Stomach smooth muscle (tissue), 2 donors: ENCODE measurements at regions not wholly inside any gene's neighbourhood (a gene's known extent, or its start where the extent isn't known, plus 50 kb on each side); places are given as distances from the start of the nearest gene placed in this dataset.

Experiments used
- H3K27ac ChIP-seq: one replicate; pipeline ENCODE4 v1.7.0; 2013; ENCODE audit warnings: mild to moderate bottlenecking, low read length, inconsistent platforms
- H3K27me3 ChIP-seq, 2 donors: one replicate each; pipeline ENCODE4 v1.7.0; 2013; ENCODE audit warnings: low read length in 2 of 2; ENCODE audit not compliant: insufficient read depth in 2 of 2, control insufficient read depth in 1 of 2
- H3K36me3 ChIP-seq, 2 donors: one replicate each; pipeline ENCODE4 v1.7.0; 2013; ENCODE audit warnings: low read length in 2 of 2; ENCODE audit not compliant: control insufficient read depth in 2 of 2, insufficient read depth in 2 of 2
- H3K4me1 ChIP-seq: one replicate; pipeline ENCODE4 v1.7.0; 2013; ENCODE audit warnings: low read length; ENCODE audit not compliant: control insufficient read depth, insufficient read depth
- H3K4me3 ChIP-seq, 2 donors: one replicate each; pipeline ENCODE4 v1.7.0; 2013; ENCODE audit warnings: low read length in 2 of 2
- H3K9ac ChIP-seq, 2 donors: one replicate each; pipeline ENCODE4 v1.7.0; 2013; ENCODE audit warnings: low read length in 2 of 2, mild to moderate bottlenecking in 1 of 2
- H3K9me3 ChIP-seq, 2 donors: one replicate each; pipeline ENCODE4 v1.7.0; 2013; ENCODE audit warnings: low read length in 2 of 2; ENCODE audit not compliant: control insufficient read depth in 2 of 2
- donor health status: healthy.
- donor health status: Pancreatic carcinoma.

GRCh38 chr6:155967322-155967721 lies 511.7 kb upstream of the NOX3 start:
- H3K4me1 ChIP-seq, result no peaks in the 10 kb centered on the region
- no peaks in the 10 kb centered on the region for H3K36me3 ChIP-seq
- no peaks in the 10 kb centered on the region for H3K27me3 ChIP-seq
- no peak overlapping the region for H3K9ac ChIP-seq
- H3K4me3 ChIP-seq, result no peak overlapping the region
- H3K27ac ChIP-seq, result no peak overlapping the region
- no peaks in the 10 kb centered on the region for H3K9me3 ChIP-seq

- Histone ChIP-seq H3K9me3 (no peaks in the 10 kb centered on the region), H3K4me1 (no peaks in the 10 kb centered on the region), H3K36me3 (no peaks in the 10 kb centered on the region), H3K27me3 (no peaks in the 10 kb centered on the region), H3K4me3 (no peak overlapping the region), H3K9ac (no peak overlapping the region), H3K27ac (no peak overlapping the region)
Observed at GRCh38 chr6:155964544-155964943, 508.9 kb upstream of the NOX3 start.

GRCh38 chr6:155962276-155962675 lies 506.6 kb upstream of the NOX3 start:
- Histone ChIP-seq H3K27me3 (no peaks in the 10 kb centered on the region), H3K27ac (no peak overlapping the region), H3K9ac (no peak overlapping the region), H3K4me3 (no peak overlapping the region), H3K9me3 (no peaks in the 10 kb centered on the region), H3K4me1 (no peaks in the 10 kb centered on the region), H3K36me3 (no peaks in the 10 kb centered on the region)

- no peaks in the 10 kb centered on the region for H3K4me1 ChIP-seq
- no peaks in the 10 kb centered on the region for H3K36me3 ChIP-seq
- no peak overlapping the region for H3K4me3 ChIP-seq
- no peaks in the 10 kb centered on the region for H3K9me3 ChIP-seq
- no peak overlapping the region for H3K27ac ChIP-seq
- H3K27me3 ChIP-seq, result no peaks in the 10 kb centered on the region
- no peak overlapping the region for H3K9ac ChIP-seq
Observed at GRCh38 chr6:155959898-155960495, 504.4 kb upstream of the NOX3 start.

- Histone ChIP-seq H3K27me3 (no peaks in the 10 kb centered on the region), H3K36me3 (no peaks in the 10 kb centered on the region), H3K27ac (no peak overlapping the region), H3K4me3 (no peak overlapping the region), H3K9ac (no peak overlapping the region), H3K4me1 (no peaks in the 10 kb centered on the region), H3K9me3 (no peaks in the 10 kb centered on the region)
Observed at GRCh38 chr6:155958550-155958949, 502.9 kb upstream of the NOX3 start.

GRCh38 chr6:155955038-155955437 lies 499.4 kb upstream of the NOX3 start:
- Histone ChIP-seq H3K27ac (no peak overlapping the region), H3K9me3 (no peaks in the 10 kb centered on the region), H3K36me3 (no peaks in the 10 kb centered on the region), H3K4me1 (no peaks in the 10 kb centered on the region), H3K9ac (no peak overlapping the region), H3K27me3 (no peaks in the 10 kb centered on the region), H3K4me3 (no peak overlapping the region)

- Histone ChIP-seq H3K9ac (no peak overlapping the region), H3K27me3 (no peaks in the 10 kb centered on the region), H3K9me3 (no peaks in the 10 kb centered on the region), H3K36me3 (no peaks in the 10 kb centered on the region), H3K4me3 (no peak overlapping the region), H3K4me1 (no peaks in the 10 kb centered on the region), H3K27ac (no peak overlapping the region)
Observed at GRCh38 chr6:155954149-155954548, 498.5 kb upstream of the NOX3 start.

GRCh38 chr6:155949256-155949655 lies 493.6 kb upstream of the NOX3 start:
- Histone ChIP-seq H3K27ac (no peak overlapping the region), H3K4me3 (no peak overlapping the region), H3K36me3 (no peaks in the 10 kb centered on the region), H3K9me3 (peaks cover 0 to 4% of the 10 kb centered on the region in 2 donors), H3K4me1 (no peaks in the 10 kb centered on the region), H3K27me3 (no peaks in the 10 kb centered on the region), H3K9ac (no peak overlapping the region)

- peaks cover 0 to 4% of the 10 kb centered on the region in 2 donors for H3K9me3 ChIP-seq
- no peak overlapping the region for H3K27ac ChIP-seq
Observed at GRCh38 chr6:155946860-155947259, 491.2 kb upstream of the NOX3 start.

GRCh38 chr6:155943635-155944034 lies 488.0 kb upstream of the NOX3 start:
- no peak overlapping the region for H3K27ac ChIP-seq
- no peaks in the 10 kb centered on the region for H3K27me3 ChIP-seq
- no peak overlapping the region for H3K4me3 ChIP-seq
- no peaks in the 10 kb centered on the region for H3K36me3 ChIP-seq
- H3K9me3 ChIP-seq, result peaks cover 0 to 4% of the 10 kb centered on the region in 2 donors
- H3K4me1 ChIP-seq, result no peaks in the 10 kb centered on the region
- H3K9ac ChIP-seq, result no peak overlapping the region

More at GRCh38 chr6:155946860-155947259, 491.2 kb upstream of the NOX3 start:
- Histone ChIP-seq H3K4me1 (no peaks in the 10 kb centered on the region), H3K36me3 (no peaks in the 10 kb centered on the region), H3K27me3 (no peaks in the 10 kb centered on the region), H3K4me3 (no peak overlapping the region), H3K9ac (no peak overlapping the region)

- Histone ChIP-seq H3K4me3 (no peak overlapping the region), H3K9me3 (no peaks in the 10 kb centered on the region), H3K36me3 (no peaks in the 10 kb centered on the region), H3K27me3 (no peaks in the 10 kb centered on the region), H3K4me1 (no peaks in the 10 kb centered on the region), H3K9ac (no peak overlapping the region), H3K27ac (no peak overlapping the region)
Observed at GRCh38 chr6:155939253-155939652, 483.6 kb upstream of the NOX3 start.
